ENCODE measurements at regions not wholly inside any gene's neighbourhood (a gene's known extent, or its start where the extent isn't known, plus 50 kb on each side); places are given as distances from the start of the nearest gene placed in this dataset.

DNA sequence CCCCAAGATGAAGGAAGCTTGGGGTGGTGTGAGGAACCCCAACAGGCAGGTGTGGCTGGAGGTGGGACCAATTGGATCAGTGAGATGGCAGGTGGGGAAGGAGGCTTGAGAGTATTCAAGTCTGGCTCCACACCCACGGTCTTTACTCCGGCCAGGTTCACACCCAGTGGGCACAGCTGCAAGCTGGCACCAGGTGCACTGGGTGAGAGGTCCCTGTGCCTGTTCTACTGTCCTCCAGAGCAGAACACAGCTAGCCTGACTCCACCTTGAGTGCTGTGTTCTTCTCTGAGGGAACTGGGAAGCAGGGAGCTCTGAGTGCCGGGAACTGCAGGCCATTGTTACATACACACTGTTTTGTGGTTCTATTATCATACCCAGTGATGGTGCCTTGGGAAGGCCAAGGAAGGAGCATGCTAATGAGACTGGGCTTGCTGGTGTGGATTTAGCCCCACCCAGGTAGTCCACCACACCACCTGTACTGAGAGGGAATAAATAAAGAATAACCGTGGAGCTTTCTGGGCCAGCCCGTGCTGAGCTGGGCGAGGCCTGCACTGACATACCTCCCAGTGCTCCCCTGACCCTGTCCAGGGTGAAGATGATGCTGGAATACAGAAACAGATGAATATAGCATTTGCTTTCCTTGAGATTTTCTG is 93.4 kb downstream of the ABHD5 start:
- no peak overlapping the region for H3K27ac ChIP-seq (ENCODE audit: low read depth, low read length)
- H3K36me3 ChIP-seq (ENCODE audit: control insufficient read depth, insufficient read depth, low read length), result no peaks in the 10 kb centered on the region
- no peak overlapping the region for H3K4me3 ChIP-seq (ENCODE audit: low read depth, low read length)
- H3K9me3 ChIP-seq (ENCODE audit: control insufficient read depth, insufficient read depth, low read length), result no peaks in the 10 kb centered on the region
- H3K27me3 ChIP-seq (ENCODE audit: control insufficient read depth, insufficient read depth, low read length), result no peaks in the 10 kb centered on the region
- no peak overlapping the region for H3K9ac ChIP-seq (ENCODE audit: low read depth, low read length)
- no peaks in the 10 kb centered on the region for H3K4me1 ChIP-seq (ENCODE audit: control insufficient read depth, insufficient read depth, low read length)

GRCh38 chr3:43784640-43785011 is 93.9 kb downstream of the ABHD5 start:
- Histone ChIP-seq H3K9ac (ENCODE audit: low read depth, low read length) (no peak overlapping the region), H3K9me3 (ENCODE audit: control insufficient read depth, insufficient read depth, low read length) (no peaks in the 10 kb centered on the region), H3K27ac (ENCODE audit: low read depth, low read length) (no peak overlapping the region), H3K27me3 (ENCODE audit: control insufficient read depth, insufficient read depth, low read length) (no peaks in the 10 kb centered on the region; the same call in 1 of the 2 replicates), H3K4me3 (ENCODE audit: low read depth, low read length) (no peak overlapping the region), H3K36me3 (ENCODE audit: control insufficient read depth, insufficient read depth, low read length) (no peaks in the 10 kb centered on the region), H3K4me1 (ENCODE audit: control insufficient read depth, insufficient read depth, low read length) (no peaks in the 10 kb centered on the region)

DNA sequence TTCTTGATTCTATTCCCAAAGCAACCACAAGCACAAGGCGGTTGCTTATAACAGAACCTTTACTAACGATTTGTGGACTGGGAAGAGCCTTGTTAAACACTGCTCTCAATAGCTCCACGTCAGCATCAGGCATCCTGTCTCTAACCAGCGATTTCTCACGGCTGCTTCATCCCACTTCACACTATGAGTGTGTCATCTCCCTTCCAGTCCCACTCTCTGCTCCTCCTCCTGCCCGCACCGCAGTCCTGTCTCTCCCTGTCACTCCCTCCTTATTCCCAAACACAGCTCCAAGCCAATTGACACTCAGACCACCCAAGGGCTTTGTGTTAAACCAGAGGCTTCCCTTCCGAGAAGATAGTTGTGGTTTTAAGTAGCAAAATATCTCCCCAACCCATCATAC is 94.8 kb downstream of the ABHD5 start:
- Histone ChIP-seq H3K27ac (ENCODE audit: low read depth, low read length) (no peak overlapping the region), H3K4me1 (ENCODE audit: control insufficient read depth, insufficient read depth, low read length) (no peaks in the 10 kb centered on the region), H3K9ac (ENCODE audit: low read depth, low read length) (no peak overlapping the region)

GRCh38 chr3:43786102-43786501 is 95.4 kb downstream of the ABHD5 start:
- Histone ChIP-seq H3K4me3 (ENCODE audit: low read depth, low read length) (no peak overlapping the region), H3K9ac (ENCODE audit: low read depth, low read length) (no peak overlapping the region), H3K36me3 (ENCODE audit: control insufficient read depth, insufficient read depth, low read length) (no peaks in the 10 kb centered on the region), H3K9me3 (ENCODE audit: control insufficient read depth, insufficient read depth, low read length) (no peaks in the 10 kb centered on the region), H3K27ac (ENCODE audit: low read depth, low read length) (no peak overlapping the region), H3K4me1 (ENCODE audit: control insufficient read depth, insufficient read depth, low read length) (no peaks in the 10 kb centered on the region), H3K27me3 (ENCODE audit: control insufficient read depth, insufficient read depth, low read length) (no peaks in the 10 kb centered on the region; the same call in 1 of the 2 replicates)

More for the DNA sequence above, 94.8 kb downstream of the ABHD5 start:
- no peaks in the 10 kb centered on the region; the same call in 1 of the 2 replicates for H3K27me3 ChIP-seq (ENCODE audit: control insufficient read depth, insufficient read depth, low read length)
- no peaks in the 10 kb centered on the region for H3K36me3 ChIP-seq (ENCODE audit: control insufficient read depth, insufficient read depth, low read length)
- no peaks in the 10 kb centered on the region for H3K9me3 ChIP-seq (ENCODE audit: control insufficient read depth, insufficient read depth, low read length)
- H3K4me3 ChIP-seq (ENCODE audit: low read depth, low read length), result no peak overlapping the region

GRCh38 chr3:43786526-43787305 is 96.0 kb downstream of the ABHD5 start:
- Histone ChIP-seq H3K9me3 (ENCODE audit: control insufficient read depth, insufficient read depth, low read length) (no peaks in the 10 kb centered on the region), H3K9ac (ENCODE audit: low read depth, low read length) (no peak overlapping the region), H3K27ac (ENCODE audit: low read depth, low read length) (no peak overlapping the region), H3K4me1 (ENCODE audit: control insufficient read depth, insufficient read depth, low read length) (no peaks in the 10 kb centered on the region), H3K4me3 (ENCODE audit: low read depth, low read length) (no peak overlapping the region), H3K27me3 (ENCODE audit: control insufficient read depth, insufficient read depth, low read length) (no peaks in the 10 kb centered on the region; the same call in 1 of the 2 replicates), H3K36me3 (ENCODE audit: control insufficient read depth, insufficient read depth, low read length) (no peaks in the 10 kb centered on the region)

- H3K4me3 ChIP-seq (ENCODE audit: low read depth, low read length), result no peak overlapping the region
- no peaks in the 10 kb centered on the region for H3K36me3 ChIP-seq (ENCODE audit: control insufficient read depth, insufficient read depth, low read length)
- H3K9me3 ChIP-seq (ENCODE audit: control insufficient read depth, insufficient read depth, low read length), result no peaks in the 10 kb centered on the region
- H3K27ac ChIP-seq (ENCODE audit: low read depth, low read length), result no peak overlapping the region
- no peaks in the 10 kb centered on the region; the same call in 1 of the 2 replicates for H3K27me3 ChIP-seq (ENCODE audit: control insufficient read depth, insufficient read depth, low read length)
- no peaks in the 10 kb centered on the region for H3K4me1 ChIP-seq (ENCODE audit: control insufficient read depth, insufficient read depth, low read length)
- H3K9ac ChIP-seq (ENCODE audit: low read depth, low read length), result no peak overlapping the region
Measured at GRCh38 chr3:43787330-43787729, 96.6 kb downstream of the ABHD5 start.

DNA sequence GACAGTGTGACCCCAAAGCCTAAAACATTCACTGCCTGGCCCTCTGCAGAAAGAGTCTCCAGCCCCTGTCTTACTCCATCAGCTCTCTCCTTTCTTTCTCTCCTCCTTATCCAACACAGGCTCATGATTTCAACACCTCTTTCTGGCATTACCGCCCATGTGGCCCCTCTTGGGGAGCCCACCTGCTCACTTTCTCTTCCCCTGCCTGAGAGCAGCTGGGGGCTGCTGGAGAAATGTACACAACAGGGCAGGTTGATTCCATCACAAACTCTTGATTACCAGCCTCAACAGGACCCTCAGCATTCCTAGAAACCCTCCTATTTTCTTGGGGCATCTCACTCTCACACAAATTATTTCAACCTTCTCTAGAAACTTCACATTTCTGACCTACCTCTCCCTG is 98.3 kb downstream of the ABHD5 start:
- no peak overlapping the region for H3K9ac ChIP-seq (ENCODE audit: low read depth, low read length)
- no peaks in the 10 kb centered on the region for H3K9me3 ChIP-seq (ENCODE audit: control insufficient read depth, insufficient read depth, low read length)
- no peaks in the 10 kb centered on the region for H3K4me1 ChIP-seq (ENCODE audit: control insufficient read depth, insufficient read depth, low read length)
- H3K36me3 ChIP-seq (ENCODE audit: control insufficient read depth, insufficient read depth, low read length), result no peaks in the 10 kb centered on the region
- H3K27me3 ChIP-seq (ENCODE audit: control insufficient read depth, insufficient read depth, low read length), result no peaks in the 10 kb centered on the region; the same call in 1 of the 2 replicates
- no peak overlapping the region for H3K4me3 ChIP-seq (ENCODE audit: low read depth, low read length)
- H3K27ac ChIP-seq (ENCODE audit: low read depth, low read length), result no peak overlapping the region

- Histone ChIP-seq H3K36me3 (ENCODE audit: control insufficient read depth, insufficient read depth, low read length) (no peaks in the 10 kb centered on the region), H3K9me3 (ENCODE audit: control insufficient read depth, insufficient read depth, low read length) (no peaks in the 10 kb centered on the region), H3K4me1 (ENCODE audit: control insufficient read depth, insufficient read depth, low read length) (no peaks in the 10 kb centered on the region), H3K9ac (ENCODE audit: low read depth, low read length) (no peak overlapping the region), H3K27ac (ENCODE audit: low read depth, low read length) (no peak overlapping the region), H3K27me3 (ENCODE audit: control insufficient read depth, insufficient read depth, low read length) (no peaks in the 10 kb centered on the region; the same call in 1 of the 2 replicates), H3K4me3 (ENCODE audit: low read depth, low read length) (no peak overlapping the region)
Measured at GRCh38 chr3:43790060-43790459, 99.3 kb downstream of the ABHD5 start.

DNA sequence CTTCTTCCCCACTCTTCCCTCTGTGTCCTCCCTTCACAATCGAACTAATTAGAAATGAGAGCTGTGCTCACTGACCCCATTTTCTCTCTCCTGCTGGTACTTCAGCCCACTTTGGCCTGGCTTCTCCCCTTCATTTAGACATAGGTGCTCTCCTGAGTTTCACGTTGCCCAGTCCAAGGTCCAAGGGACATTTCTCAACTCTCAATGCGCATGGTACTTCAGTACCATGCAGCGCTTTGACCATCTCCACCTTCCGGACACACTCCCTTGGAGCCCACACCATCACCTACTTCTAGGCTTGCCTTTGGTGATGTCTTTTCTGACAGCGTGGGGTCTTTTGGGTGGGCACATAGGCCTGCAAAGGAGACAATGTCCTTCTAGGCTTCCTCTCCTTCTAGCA is 99.7 kb downstream of the ABHD5 start:
- H3K27ac ChIP-seq (ENCODE audit: low read depth, low read length), result no peak overlapping the region
- H3K4me1 ChIP-seq (ENCODE audit: control insufficient read depth, insufficient read depth, low read length), result no peaks in the 10 kb centered on the region
- H3K9me3 ChIP-seq (ENCODE audit: control insufficient read depth, insufficient read depth, low read length), result no peaks in the 10 kb centered on the region
- no peak overlapping the region for H3K9ac ChIP-seq (ENCODE audit: low read depth, low read length)
- H3K36me3 ChIP-seq (ENCODE audit: control insufficient read depth, insufficient read depth, low read length), result no peaks in the 10 kb centered on the region
- no peak overlapping the region for H3K4me3 ChIP-seq (ENCODE audit: low read depth, low read length)
- H3K27me3 ChIP-seq (ENCODE audit: control insufficient read depth, insufficient read depth, low read length), result no peaks in the 10 kb centered on the region; the same call in 1 of the 2 replicates

- no peaks in the 10 kb centered on the region; the same call in 1 of the 2 replicates for H3K27me3 ChIP-seq (ENCODE audit: control insufficient read depth, insufficient read depth, low read length)
- no peak overlapping the region for H3K27ac ChIP-seq (ENCODE audit: low read depth, low read length)
- H3K9me3 ChIP-seq (ENCODE audit: control insufficient read depth, insufficient read depth, low read length), result no peaks in the 10 kb centered on the region
- no peaks in the 10 kb centered on the region for H3K4me1 ChIP-seq (ENCODE audit: control insufficient read depth, insufficient read depth, low read length)
- no peak overlapping the region for H3K4me3 ChIP-seq (ENCODE audit: low read depth, low read length)
- no peak overlapping the region for H3K9ac ChIP-seq (ENCODE audit: low read depth, low read length)
- no peaks in the 10 kb centered on the region for H3K36me3 ChIP-seq (ENCODE audit: control insufficient read depth, insufficient read depth, low read length)
Measured at GRCh38 chr3:43791246-43791645, 100.5 kb downstream of the ABHD5 start.

DNA sequence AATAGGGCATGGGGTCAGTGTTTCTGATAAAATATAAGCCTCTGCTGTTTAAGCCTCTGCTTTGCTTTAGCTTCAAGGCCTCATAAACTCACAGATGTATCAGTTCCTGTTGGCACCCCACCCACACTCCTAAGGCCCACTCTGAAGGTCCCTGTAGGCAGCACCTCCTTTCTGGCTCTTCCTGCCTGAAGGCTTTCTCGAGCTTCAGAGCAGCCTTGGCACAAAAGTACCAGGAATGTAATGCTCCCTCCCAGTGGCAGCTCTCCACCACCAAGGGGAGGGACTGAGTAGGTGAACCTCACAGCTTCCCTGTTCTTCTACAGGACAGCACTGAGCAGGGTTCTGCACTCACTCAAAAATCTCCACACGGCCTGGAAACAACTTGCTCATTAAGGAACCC is 102.2 kb downstream of the ABHD5 start:
- Histone ChIP-seq H3K27me3 (ENCODE audit: control insufficient read depth, insufficient read depth, low read length) (no peaks in the 10 kb centered on the region; the same call in 1 of the 2 replicates), H3K27ac (ENCODE audit: low read depth, low read length) (no peak overlapping the region), H3K4me3 (ENCODE audit: low read depth, low read length) (no peak overlapping the region), H3K9ac (ENCODE audit: low read depth, low read length) (no peak overlapping the region), H3K9me3 (ENCODE audit: control insufficient read depth, insufficient read depth, low read length) (no peaks in the 10 kb centered on the region), H3K4me1 (ENCODE audit: control insufficient read depth, insufficient read depth, low read length) (no peaks in the 10 kb centered on the region), H3K36me3 (ENCODE audit: control insufficient read depth, insufficient read depth, low read length) (no peaks in the 10 kb centered on the region)
